Small intestine (tissue), 7 donors: ENCODE measurements at regions not wholly inside any gene's neighbourhood (a gene's known extent, or its start where the extent isn't known, plus 50 kb on each side); places are given as distances from the start of the nearest gene placed in this dataset.

Experiments
- DNase-seq, 2 donors: peaks; one replicate each; pipeline versions ENCODE4 v3.0.0 to v3.0.0-alpha.2; 2013
- FAIRE-seq: peaks from 2 replicates; lab custom pipeline; 2012; peaks lifted over from hg19 to GRCh38; lab: Jason Lieb, UNC
- H3K27ac ChIP-seq, 3 donors: one replicate each; pipeline ENCODE4 v1.5.1; 2013; ENCODE audit warnings: low read length in 2 of 3, mild to moderate bottlenecking in 2 of 3, control low read depth in 1 of 3, inconsistent platforms in 1 of 3, low read depth in 1 of 3, moderate library complexity in 1 of 3
- H3K27me3 ChIP-seq, 3 donors: one replicate each; pipeline ENCODE4 v1.6.1; 2013; ENCODE audit warnings: low read length in 3 of 3, inconsistent platforms in 1 of 3; ENCODE audit not compliant: control insufficient read depth in 3 of 3, insufficient read depth in 3 of 3
- H3K36me3 ChIP-seq, 3 donors: one replicate each; pipeline ENCODE4 v1.6.1; 2013; ENCODE audit warnings: low read length in 3 of 3, inconsistent platforms in 1 of 3, low read depth in 1 of 3, mild to moderate bottlenecking in 1 of 3, moderate library complexity in 1 of 3; ENCODE audit not compliant: control insufficient read depth in 3 of 3, insufficient read depth in 2 of 3
- H3K4me1 ChIP-seq, 3 donors: one replicate each; pipeline ENCODE4 v1.6.1; 2013; ENCODE audit warnings: low read length in 2 of 3, inconsistent platforms in 1 of 3, low read depth in 1 of 3, mild to moderate bottlenecking in 1 of 3, moderate library complexity in 1 of 3; ENCODE audit not compliant: control insufficient read depth in 3 of 3, insufficient read depth in 2 of 3
- H3K4me3 ChIP-seq, 3 donors: one replicate each; pipeline ENCODE4 v1.5.1; 2013; ENCODE audit warnings: low read length in 3 of 3, control low read depth in 1 of 3, inconsistent platforms in 1 of 3, low read depth in 1 of 3, mild to moderate bottlenecking in 1 of 3, moderate library complexity in 1 of 3
- H3K9me3 ChIP-seq, 2 donors: one replicate each; pipeline ENCODE4 v1.6.1; 2013; ENCODE audit warnings: low read depth in 1 of 2, low read length in 1 of 2; ENCODE audit not compliant: control insufficient read depth in 2 of 2, insufficient read depth in 1 of 2
- WGBS, 3 donors: extraction: QIAGEN DNeasy Blood & Tissue Kit; methylation state at CpG; one replicate each; pipeline ENCODE4 v1.1.7; 2013; 5-methylcytosine and 5-hydroxymethylcytosine counted together
- donor health status: healthy with polysubstance abuse.
- donor health status: control.
- donor health status: control.
- donor health status: Bipolar disorder and iron deficiency.
- donor health status: healthy.

DNA sequence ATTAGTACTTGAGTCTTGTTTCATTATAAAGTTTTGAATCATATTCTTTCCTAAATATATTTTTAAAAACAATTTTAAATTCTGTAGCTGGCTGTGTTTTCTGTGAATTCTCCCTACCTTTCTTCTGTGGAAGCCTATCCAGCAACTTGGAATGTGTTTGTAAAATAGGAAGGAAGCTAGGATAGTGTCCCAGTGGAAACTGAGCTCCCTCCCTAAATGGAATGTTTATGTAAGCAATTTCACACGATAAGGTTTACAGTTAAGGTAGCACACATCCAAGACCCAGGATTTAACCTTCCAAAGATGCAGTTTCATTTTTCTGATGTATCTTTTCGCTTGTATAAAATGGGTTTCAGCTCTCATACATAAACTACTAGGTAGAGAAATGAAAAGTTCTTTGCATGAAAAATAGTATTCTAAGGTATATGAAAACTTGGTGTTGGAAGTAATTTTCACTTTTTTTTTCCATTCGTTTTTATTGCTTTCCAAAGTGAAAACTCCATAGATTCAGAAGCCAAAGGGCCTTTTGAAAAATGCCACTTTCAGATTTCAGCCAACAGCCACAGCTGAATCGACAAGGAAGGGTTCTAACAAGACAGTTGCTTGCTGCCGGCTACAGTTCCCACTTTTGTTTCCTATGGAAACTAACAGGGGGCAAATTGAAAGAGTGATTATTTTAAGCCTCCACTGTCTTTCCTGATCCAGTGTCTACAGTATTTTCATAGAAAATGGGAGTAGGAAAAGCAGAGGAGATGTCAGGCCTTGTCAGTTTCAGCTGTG is 405.1 kb upstream of the POU3F3 start:
- Histone ChIP-seq H3K9me3 (no peaks in the 10 kb centered on the region), H3K36me3 (no peaks in the 10 kb centered on the region), H3K27me3 (no peaks in the 10 kb centered on the region), H3K4me3 (no peak overlapping the region), H3K27ac (no peak overlapping the region), H3K4me1 (no peaks in the 10 kb centered on the region)
- DNase-seq (no peak), FAIRE-seq (no peak)
- 59 to 66% (median 66%) methylated on average over 5 of the region's 5 CpGs for WGBS, 3 donors

DNA sequence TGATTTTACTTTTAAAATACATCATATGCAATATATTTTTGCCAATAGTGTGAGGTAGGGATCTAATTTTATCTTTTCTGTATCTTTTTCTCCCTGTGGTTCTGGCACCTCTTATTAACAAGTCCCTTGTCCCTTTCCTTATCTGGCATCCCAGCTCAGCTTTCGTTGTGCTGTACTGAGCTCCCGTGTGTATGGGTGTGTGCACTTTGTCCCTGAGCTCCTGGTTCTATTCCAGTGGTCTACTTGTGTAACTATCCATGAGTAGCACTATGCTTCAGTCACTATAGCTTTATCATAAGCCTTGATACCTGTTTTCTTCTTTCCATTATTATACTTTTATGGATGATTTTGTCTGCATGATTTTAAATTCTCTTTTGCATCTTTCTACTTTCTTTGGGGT is 401.4 kb upstream of the POU3F3 start:
- WGBS, 3 donors: 32 to 64% (median 42%) methylated on average over 2 of the region's 2 CpGs

DNA sequence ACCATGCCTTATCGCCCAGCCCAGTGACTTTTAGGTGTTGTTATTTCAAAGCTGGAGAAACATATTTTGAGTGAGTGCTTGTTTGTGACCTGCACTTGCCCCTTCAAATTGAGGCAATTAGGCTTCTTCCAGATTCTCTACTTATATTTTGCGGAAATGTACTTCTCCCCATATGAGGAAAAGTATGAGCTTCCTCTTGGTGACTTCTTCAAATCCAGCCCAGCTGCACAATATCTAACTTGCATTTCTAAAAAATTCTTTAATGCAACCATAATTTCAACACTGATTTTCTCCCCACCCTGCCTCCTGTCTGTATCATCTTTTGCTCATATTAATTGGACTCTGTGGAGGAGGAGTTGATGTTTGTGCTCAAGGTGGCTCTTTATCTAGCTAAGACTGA is 391.2 kb upstream of the POU3F3 start:
- H3K27me3 ChIP-seq: no peaks in the 10 kb centered on the region
- WGBS, 3 donors: 87 to 91% (median 91%) methylated on average over 2 of the region's 2 CpGs
- FAIRE-seq: no peak
- H3K36me3 ChIP-seq: no peaks in the 10 kb centered on the region
- no peak overlapping the region for H3K27ac ChIP-seq
- no peak overlapping the region for H3K4me3 ChIP-seq
- no peaks in the 10 kb centered on the region for H3K9me3 ChIP-seq
- no peak for DNase-seq
- H3K4me1 ChIP-seq: no peaks in the 10 kb centered on the region

More for the DNA sequence above, 401.4 kb upstream of the POU3F3 start:
- DNase-seq (no peak), FAIRE-seq (no peak)
- Histone ChIP-seq H3K36me3 (no peaks in the 10 kb centered on the region), H3K27me3 (no peaks in the 10 kb centered on the region), H3K27ac (no peak overlapping the region), H3K9me3 (no peaks in the 10 kb centered on the region), H3K4me1 (no peaks in the 10 kb centered on the region), H3K4me3 (no peak overlapping the region)

DNA sequence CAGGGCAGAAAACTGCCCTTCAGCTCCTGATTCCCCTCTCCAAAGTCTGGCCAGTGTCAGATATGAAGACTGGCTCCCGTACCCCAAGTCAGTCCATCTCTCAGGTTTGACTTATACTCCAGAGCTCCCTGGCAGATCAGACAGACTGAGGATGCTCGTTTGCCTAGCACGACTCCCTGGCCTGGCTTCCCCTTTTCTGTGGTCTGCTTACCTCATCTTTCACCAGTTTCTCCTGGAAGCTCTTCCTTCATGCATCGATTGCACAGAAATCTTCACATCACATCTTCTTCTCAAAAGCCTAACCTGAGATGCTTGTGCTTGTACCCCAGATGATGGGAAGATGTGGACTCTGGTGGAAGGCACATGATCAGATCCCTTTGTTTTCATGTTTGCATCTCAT is 387.9 kb upstream of the POU3F3 start:
- no peaks in the 10 kb centered on the region for H3K4me1 ChIP-seq
- no peaks in the 10 kb centered on the region for H3K9me3 ChIP-seq
- 65 to 78% (median 68%) methylated on average over 4 of the region's 4 CpGs for WGBS, 3 donors
- H3K27ac ChIP-seq: no peak overlapping the region
- FAIRE-seq (no peak), DNase-seq (no peak)
- no peaks in the 10 kb centered on the region for H3K36me3 ChIP-seq
- H3K27me3 ChIP-seq: no peaks in the 10 kb centered on the region
- H3K4me3 ChIP-seq: no peak overlapping the region

DNA sequence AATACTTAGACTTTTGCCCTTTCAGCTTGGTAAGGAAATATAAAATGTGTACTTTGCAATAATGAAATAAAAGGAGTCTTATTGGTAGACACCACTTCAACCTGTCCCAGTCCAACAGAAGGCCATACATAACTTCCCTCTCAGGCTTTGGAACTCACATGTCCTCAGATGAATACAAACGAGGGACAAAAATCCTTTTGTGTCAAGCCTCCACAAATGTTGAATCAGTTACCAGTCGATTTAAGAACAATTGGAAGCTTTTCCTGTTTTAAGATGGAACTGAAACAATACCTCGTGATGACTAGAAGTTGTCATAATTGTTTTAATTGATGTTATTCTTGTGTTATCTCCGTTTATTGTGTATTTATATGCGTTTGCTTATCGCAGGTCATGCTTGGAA is 385.1 kb upstream of the POU3F3 start:
- Histone ChIP-seq H3K4me3 (no peak overlapping the region), H3K9me3 (no peaks in the 10 kb centered on the region), H3K36me3 (no peaks in the 10 kb centered on the region), H3K27me3 (no peaks in the 10 kb centered on the region), H3K4me1 (no peaks in the 10 kb centered on the region), H3K27ac (no peak overlapping the region)
- FAIRE-seq: no peak
- WGBS, 3 donors: 53 to 68% (median 62%) methylated on average over 6 of the region's 6 CpGs
- DNase-seq: no peak

DNA sequence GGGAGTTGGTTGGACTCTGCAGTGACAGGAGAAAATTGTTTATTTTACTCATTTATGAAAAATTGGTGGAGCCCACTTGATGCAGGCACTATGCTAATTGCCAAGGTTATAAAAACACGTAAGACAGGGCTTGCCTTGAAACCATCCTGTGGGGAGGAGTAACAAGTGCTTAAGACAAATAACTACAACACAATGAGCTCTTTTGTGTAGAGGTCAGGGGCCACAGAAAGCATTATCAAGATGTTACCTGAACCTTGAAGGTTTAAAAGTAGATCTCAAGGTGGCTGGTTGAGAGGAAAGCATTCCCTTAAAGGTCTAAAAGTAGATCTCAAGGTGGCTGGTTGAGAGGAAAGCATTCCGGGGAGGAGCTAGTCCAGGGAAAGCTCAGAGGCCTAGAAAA is 381.8 kb upstream of the POU3F3 start:
- Histone ChIP-seq H3K4me1 (peaks cover 0 to 2% (median 2%) of the 10 kb centered on the region in 3 donors), H3K27me3 (no peaks in the 10 kb centered on the region), H3K36me3 (no peaks in the 10 kb centered on the region), H3K27ac (no peak overlapping the region), H3K4me3 (no peak overlapping the region), H3K9me3 (no peaks in the 10 kb centered on the region)
- WGBS, 3 donors: 57 to 75% (median 60%) methylated on average over 2 of the region's 2 CpGs
- DNase-seq (no peak), FAIRE-seq (no peak)

DNA sequence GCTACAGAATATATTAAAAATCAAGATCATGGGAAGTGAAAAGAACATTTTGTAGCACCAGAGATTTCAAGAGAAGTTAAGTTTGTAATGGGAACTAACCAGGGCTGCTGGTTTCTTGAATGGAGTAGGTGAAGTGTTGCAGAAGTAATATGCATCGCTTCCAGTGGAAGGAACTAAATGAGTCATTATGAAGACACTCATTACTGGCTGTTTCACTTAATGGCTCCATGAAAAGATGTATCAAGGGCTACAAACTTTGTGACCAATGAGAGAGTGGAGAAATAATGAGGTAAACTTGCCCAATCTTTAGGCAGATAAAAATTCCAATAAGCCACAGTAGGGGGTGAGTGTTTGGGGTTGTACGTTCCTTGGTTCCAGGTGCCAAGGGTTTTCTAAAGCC is 380.4 kb upstream of the POU3F3 start:
- FAIRE-seq (no peak), DNase-seq (no peak)
- H3K27me3 ChIP-seq: no peaks in the 10 kb centered on the region
- no peak overlapping the region for H3K4me3 ChIP-seq
- no peak overlapping the region for H3K27ac ChIP-seq
- H3K36me3 ChIP-seq: no peaks in the 10 kb centered on the region
- peaks cover 0 to 4% (median 2%) of the 10 kb centered on the region in 3 donors for H3K4me1 ChIP-seq
- no peaks in the 10 kb centered on the region for H3K9me3 ChIP-seq
- 82 to 88% (median 85%) methylated on average over 2 of the region's 2 CpGs for WGBS, 3 donors

DNA sequence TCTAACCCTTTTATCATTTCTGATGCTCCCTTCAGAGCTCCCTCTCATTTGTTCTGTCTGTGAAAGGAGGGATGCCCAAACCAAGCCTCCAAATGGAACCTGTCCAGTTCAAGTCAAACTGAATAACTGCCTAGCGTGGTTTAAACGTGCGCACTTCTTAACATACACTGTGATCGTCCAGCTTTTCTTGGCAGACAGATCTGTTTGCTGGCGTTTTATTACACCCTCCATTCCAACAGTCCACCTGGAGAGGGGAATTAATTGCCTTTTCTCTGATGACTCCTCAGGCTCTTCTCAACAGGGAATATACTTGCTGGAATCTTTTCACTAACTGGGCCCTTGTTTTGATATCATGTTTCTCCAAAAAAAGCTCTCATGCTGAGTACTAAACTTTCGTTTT is 379.2 kb upstream of the POU3F3 start:
- 17 to 59% (median 38%) methylated on average over 6 of the region's 6 CpGs for WGBS, 3 donors
- FAIRE-seq: no peak
- H3K27ac ChIP-seq: no peak overlapping the region
- H3K4me3 ChIP-seq: no peak overlapping the region
- no peaks in the 10 kb centered on the region for H3K36me3 ChIP-seq
- H3K9me3 ChIP-seq: no peaks in the 10 kb centered on the region
- peaks cover 0 to 4% (median 2%) of the 10 kb centered on the region in 3 donors for H3K4me1 ChIP-seq
- no peaks in the 10 kb centered on the region for H3K27me3 ChIP-seq
- DNase-seq: peak; percentile 38 to 75

DNA sequence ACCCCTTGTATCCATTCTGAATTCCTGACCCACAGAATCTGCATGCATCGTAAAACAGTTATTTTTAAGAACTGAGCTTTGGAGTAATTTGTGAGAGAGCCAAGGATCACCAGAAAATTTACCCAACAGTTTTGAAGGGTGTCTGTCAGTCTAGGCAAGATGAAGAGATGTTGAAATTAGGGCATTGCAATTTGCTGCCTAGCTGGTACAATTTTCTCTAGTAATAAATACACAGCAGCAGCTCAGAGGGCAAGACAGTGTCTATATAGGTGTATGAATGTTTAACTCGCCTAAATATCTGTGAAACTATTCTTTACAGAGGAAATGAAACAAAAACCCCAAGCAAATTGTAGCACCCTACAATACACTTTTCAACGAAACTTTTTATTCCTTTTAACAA is 377.8 kb upstream of the POU3F3 start:
- FAIRE-seq: no peak
- Histone ChIP-seq H3K4me3 (no peak overlapping the region), H3K9me3 (no peaks in the 10 kb centered on the region), H3K4me1 (peaks cover 0 to 4% (median 2%) of the 10 kb centered on the region in 3 donors), H3K27ac (no peak overlapping the region), H3K27me3 (no peaks in the 10 kb centered on the region), H3K36me3 (no peaks in the 10 kb centered on the region)
- no peak for DNase-seq
- 32 to 58% (median 40%) methylated on average over 3 of the region's 3 CpGs for WGBS, 3 donors
